GM12878 (cell line): ENCODE measurements at regions not wholly inside any gene's neighbourhood (a gene's known extent, or its start where the extent isn't known, plus 50 kb on each side); places are given as distances from the start of the nearest gene placed in this dataset.

Experiments
- ATAC-seq: fragments of 200-7000 bp; cut with Tn5 transposase; 3 replicates; pipeline ENCODE4 v1.9.1; 2020; ENCODE audit warnings: mild to moderate bottlenecking, moderate library complexity
- BruUV-seq: library from RNA; stranded (reverse); fragments of 400-500 nt; replicated peaks from 2 replicates; lab custom pipeline; 2021; lab: Mats Ljungman, UMichigan
- CTCF ChIA-PET: fragments of 300-600 bp; sonication (Branson Sonifier 250); formaldehyde crosslinking; extraction: SDS; loops from one replicate; lab custom pipeline; 2021; ENCODE audit warnings: inconsistent platforms; lab: Yijun Ruan, JAX
- POLR2A ChIA-PET: fragments of 350-600 bp; formaldehyde crosslinking; extraction: SDS; loops from one replicate; lab custom pipeline; 2021; ENCODE audit warnings: inconsistent platforms; lab: Charles Lee
- RAD21 ChIA-PET: fragments of 300-600 bp; sonication (Branson Sonifier 250); formaldehyde crosslinking; loops from one replicate; lab custom pipeline; 2023; ENCODE audit warnings: antibody characterized with exemption; ENCODE audit not compliant: unreplicated experiment; lab: Charles Lee
- SMC1A ChIA-PET: fragments of 300-600 bp; sonication (Branson Sonifier 250); formaldehyde crosslinking; loops from one replicate; lab custom pipeline; 2023; ENCODE audit not compliant: unreplicated experiment, uncharacterized antibody; lab: Charles Lee
- DNase-seq: peaks from one replicate; pipeline ENCODE4 v3.0.0-alpha.2; 2011; ENCODE audit warnings: low read depth, low spot score
- FAIRE-seq: peaks from 3 replicates; lab custom pipeline; 2011; peaks lifted over from hg19 to GRCh38; lab: Jason Lieb, UNC
- H2AFZ ChIP-seq: 2 replicates; pipeline ENCODE4 v1.6.0; 2011; ENCODE audit warnings: low read depth, low read length, control low read depth; ENCODE audit not compliant: control insufficient read depth
- H3K27ac ChIP-seq: 2 replicates; pipeline ENCODE4 v1.5.1; 2011; ENCODE audit warnings: control low read depth; ENCODE audit not compliant: control insufficient read depth, insufficient read depth
- H3K27me3 ChIP-seq, 2 experiments: replicated peaks in 1 of 2; 2 replicates each; pipeline versions ENCODE4 v1.6.0 to v1.6.1; 2011; ENCODE audit warnings: low read length in 1 of 2; ENCODE audit not compliant: control insufficient read depth in 2 of 2, insufficient read depth in 2 of 2
- H3K36me3 ChIP-seq, 2 experiments: 2 replicates each; pipeline ENCODE4 v1.5.1; 2011; ENCODE audit warnings: low read length in 1 of 2; ENCODE audit not compliant: control insufficient read depth in 2 of 2, insufficient read depth in 2 of 2
- H3K4me1 ChIP-seq: 2 replicates; pipeline ENCODE4 v1.6.1; 2011; ENCODE audit warnings: mild to moderate bottlenecking, low read length, moderate library complexity, mixed read lengths; ENCODE audit not compliant: control insufficient read depth, insufficient read depth
- H3K4me2 ChIP-seq: 2 replicates; pipeline ENCODE4 v1.6.0; 2011; ENCODE audit warnings: control low read depth; ENCODE audit not compliant: control insufficient read depth, insufficient read depth
- H3K4me3 ChIP-seq: fragments of 200-600 bp; sonication (generic); 2 replicates; pipeline ENCODE4 v1.5.1; 2016
- H3K79me2 ChIP-seq: 2 replicates; pipeline ENCODE4 v1.6.0; 2011; ENCODE audit warnings: low read length; ENCODE audit not compliant: control insufficient read depth, insufficient read depth
- H3K9ac ChIP-seq: 2 replicates; pipeline ENCODE4 v1.8.0; 2011; ENCODE audit warnings: low read length, control low read depth, mixed read lengths; ENCODE audit not compliant: control insufficient read depth, insufficient read depth
- H3K9me3 ChIP-seq: replicated peaks from 3 replicates; pipeline ENCODE4 v1.5.1; 2011; ENCODE audit warnings: mild to moderate bottlenecking, low read length; ENCODE audit not compliant: control insufficient read depth, insufficient read depth
- H4K20me1 ChIP-seq: 2 replicates; pipeline ENCODE4 v1.6.0; 2011; ENCODE audit not compliant: control insufficient read depth, insufficient read depth
- CBFB ChIP-seq: IDR thresholded peaks from 2 replicates; pipeline ENCODE4 v1.6.1; 2016; ENCODE audit warnings: antibody characterized with exemption, low read depth
- EP300 ChIP-seq, 2 experiments: fragments of 150-350 bp in 1 of 2; IDR thresholded peaks; 2 replicates each; pipeline ENCODE4 v1.6.1; 2011 to 2012; ENCODE audit warnings: low read depth in 2 of 2, low read length in 2 of 2, borderline replicate concordance in 1 of 2, improper control_type of control experiment in 1 of 2, inconsistent platforms in 1 of 2; ENCODE audit not compliant: control insufficient read depth in 1 of 2
- HDAC2 ChIP-seq: fragments of 200-600 bp; sonication (generic); IDR thresholded peaks from 2 replicates; pipeline ENCODE4 v1.6.1; 2017
- IKZF1 ChIP-seq: fragments of 450-650 bp; conservative IDR thresholded peaks from 2 replicates; pipeline ENCODE4 v1.6.1; 2017; ENCODE audit warnings: antibody characterized with exemption, mild to moderate bottlenecking
- MAX ChIP-seq: IDR thresholded peaks from 2 replicates; pipeline ENCODE4 v1.6.1; 2012; ENCODE audit warnings: low read depth, low read length, improper control_type of control experiment
- MYB ChIP-seq: fragments of 150-350 bp; IDR thresholded peaks from 2 replicates; pipeline ENCODE4 v1.6.1; 2014; ENCODE audit warnings: mild to moderate bottlenecking, low read depth, low read length, borderline replicate concordance
- NRF1 ChIP-seq: conservative IDR thresholded peaks from 2 replicates; pipeline ENCODE4 v1.6.1; 2011; ENCODE audit warnings: mild to moderate bottlenecking, low read depth, low read length, improper control_type of control experiment
- RELB ChIP-seq: fragments of 450-650 bp; IDR thresholded peaks from 2 replicates; pipeline ENCODE4 v1.6.1; 2017; ENCODE audit warnings: low read depth, mild to moderate bottlenecking, moderate library complexity
- SKIL ChIP-seq: fragments of 450-650 bp; IDR thresholded peaks from 2 replicates; pipeline ENCODE4 v1.6.1; 2017; ENCODE audit warnings: mild to moderate bottlenecking, low read depth, inconsistent platforms; ENCODE audit not compliant: poor library complexity, severe bottlenecking
- SMARCA5 ChIP-seq: fragments of 450-650 bp; IDR thresholded peaks from 2 replicates; pipeline ENCODE4 v1.6.1; 2017; ENCODE audit warnings: mild to moderate bottlenecking
- TCF12 ChIP-seq: IDR thresholded peaks from 2 replicates; pipeline ENCODE4 v1.6.1; 2011; ENCODE audit warnings: low read depth, mild to moderate bottlenecking, low read length
- ZNF207 ChIP-seq: fragments of 450-650 bp; IDR thresholded peaks from 2 replicates; pipeline ENCODE4 v1.6.1; 2014; ENCODE audit warnings: antibody characterized with exemption, mild to moderate bottlenecking, borderline replicate concordance
- WGBS: methylation state at CpG from one replicate; pipeline ENCODE4 v1.1.6; 2016; ENCODE audit warnings: low lambda C conversion rate; ENCODE audit not compliant: insufficient replicate concordance, insufficient coverage; ENCODE audit errors: missing lambda C conversion rate; 5-methylcytosine and 5-hydroxymethylcytosine counted together
- in situ Hi-C: fragments of 300-500 bp; cut with MboI; formaldehyde crosslinking; loops from 9 replicates; pipeline ENCODE4 v1.14.3; 2018; ENCODE audit warnings: mixed read lengths
- intact Hi-C: fragments of 100-400 bp; cut with micrococcal nuclease; formaldehyde crosslinking; loops from one replicate; pipeline ENCODE4 v1.14.2; 2022; ENCODE audit not compliant: unreplicated experiment
- TF ChIP-seq, protein P1 (sequence below): IDR thresholded peaks from 2 replicates; pipeline ENCODE4 v1.6.1; 2011; ENCODE audit warnings: low read depth, mild to moderate bottlenecking, low read length, moderate library complexity, borderline replicate concordance; ENCODE audit errors: extremely low read depth
- TF ChIP-seq, protein P2 (sequence below): fragments of 150-350 bp; IDR thresholded peaks from 2 replicates; pipeline ENCODE4 v1.6.1; 2016; ENCODE audit warnings: low read depth, low read length
- TF ChIP-seq, protein P3 (sequence below), 3 experiments: IDR thresholded peaks in 2 of 3; conservative IDR thresholded peaks in 1 of 3; 2 replicates each; pipeline ENCODE4 v1.5.1; 2011; ENCODE audit warnings: low read depth in 3 of 3, low read length in 3 of 3, mild to moderate bottlenecking in 3 of 3, control low read depth in 2 of 3, moderate library complexity in 2 of 3, inconsistent platforms in 1 of 3, mixed read lengths in 1 of 3; ENCODE audit not compliant: control insufficient read depth in 2 of 3, insufficient read depth in 1 of 3; ENCODE audit errors: extremely low read depth in 1 of 3

- Histone ChIP-seq H3K27me3 (peaks cover 0 to 4% of the 10 kb centered on the region in 2 experiments; a peak in 3 of 4 replicates), H3K4me1 (no peaks in the 10 kb centered on the region), H3K36me3 (no peaks in the 10 kb centered on the region), H4K20me1 (no peaks in the 10 kb centered on the region), H2AFZ (no peak overlapping the region), H3K9ac (no peak overlapping the region), H3K79me2 (no peaks in the 10 kb centered on the region), H3K27ac (no peak overlapping the region), H3K4me3 (no peak overlapping the region), H3K9me3 (no peaks in the 10 kb centered on the region), H3K4me2 (no peak overlapping the region)
- ATAC-seq (no peak), DNase-seq (no peak), FAIRE-seq (no peak)
- CTCF ChIA-PET: no interaction called here
- SMC1A ChIA-PET: no interaction called here
- BruUV-seq: no TSS peak
- in situ Hi-C loops (no loop called here), intact Hi-C loops (no loop called here)
- POLR2A ChIA-PET: no interaction called here
- RAD21 ChIA-PET: no interaction called here
- WGBS: 23% methylated on average over 5 of the region's 5 CpGs
- no peak for TF ChIP-seq TCF12
- no peak for TF ChIP-seq RELB
- no peak for TF ChIP-seq NRF1
- TF ChIP-seq SKIL: no peak
- TF ChIP-seq, protein P1, sequence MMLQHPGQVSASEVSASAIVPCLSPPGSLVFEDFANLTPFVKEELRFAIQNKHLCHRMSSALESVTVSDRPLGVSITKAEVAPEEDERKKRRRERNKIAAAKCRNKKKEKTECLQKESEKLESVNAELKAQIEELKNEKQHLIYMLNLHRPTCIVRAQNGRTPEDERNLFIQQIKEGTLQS: no peak
- no peak for TF ChIP-seq CBFB
- no peak for TF ChIP-seq MYB
- TF ChIP-seq, protein P2, sequence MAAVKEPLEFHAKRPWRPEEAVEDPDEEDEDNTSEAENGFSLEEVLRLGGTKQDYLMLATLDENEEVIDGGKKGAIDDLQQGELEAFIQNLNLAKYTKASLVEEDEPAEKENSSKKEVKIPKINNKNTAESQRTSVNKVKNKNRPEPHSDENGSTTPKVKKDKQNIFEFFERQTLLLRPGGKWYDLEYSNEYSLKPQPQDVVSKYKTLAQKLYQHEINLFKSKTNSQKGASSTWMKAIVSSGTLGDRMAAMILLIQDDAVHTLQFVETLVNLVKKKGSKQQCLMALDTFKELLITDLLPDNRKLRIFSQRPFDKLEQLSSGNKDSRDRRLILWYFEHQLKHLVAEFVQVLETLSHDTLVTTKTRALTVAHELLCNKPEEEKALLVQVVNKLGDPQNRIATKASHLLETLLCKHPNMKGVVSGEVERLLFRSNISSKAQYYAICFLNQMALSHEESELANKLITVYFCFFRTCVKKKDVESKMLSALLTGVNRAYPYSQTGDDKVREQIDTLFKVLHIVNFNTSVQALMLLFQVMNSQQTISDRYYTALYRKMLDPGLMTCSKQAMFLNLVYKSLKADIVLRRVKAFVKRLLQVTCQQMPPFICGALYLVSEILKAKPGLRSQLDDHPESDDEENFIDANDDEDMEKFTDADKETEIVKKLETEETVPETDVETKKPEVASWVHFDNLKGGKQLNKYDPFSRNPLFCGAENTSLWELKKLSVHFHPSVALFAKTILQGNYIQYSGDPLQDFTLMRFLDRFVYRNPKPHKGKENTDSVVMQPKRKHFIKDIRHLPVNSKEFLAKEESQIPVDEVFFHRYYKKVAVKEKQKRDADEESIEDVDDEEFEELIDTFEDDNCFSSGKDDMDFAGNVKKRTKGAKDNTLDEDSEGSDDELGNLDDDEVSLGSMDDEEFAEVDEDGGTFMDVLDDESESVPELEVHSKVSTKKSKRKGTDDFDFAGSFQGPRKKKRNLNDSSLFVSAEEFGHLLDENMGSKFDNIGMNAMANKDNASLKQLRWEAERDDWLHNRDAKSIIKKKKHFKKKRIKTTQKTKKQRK: no peak
- TF ChIP-seq SMARCA5: no peak
- no peak for TF ChIP-seq IKZF1
- TF ChIP-seq ZNF207: no peak
- no peak for TF ChIP-seq MAX
- no peak for TF ChIP-seq EP300 (IDR thresholded peaks at IDR 0.05; ENCODE audit: borderline replicate concordance in 1 of 2, control insufficient read depth in 1 of 2, low read depth in 2 of 2, low read length in 2 of 2)
- TF ChIP-seq HDAC2: no peak
- TF ChIP-seq, protein P3, sequence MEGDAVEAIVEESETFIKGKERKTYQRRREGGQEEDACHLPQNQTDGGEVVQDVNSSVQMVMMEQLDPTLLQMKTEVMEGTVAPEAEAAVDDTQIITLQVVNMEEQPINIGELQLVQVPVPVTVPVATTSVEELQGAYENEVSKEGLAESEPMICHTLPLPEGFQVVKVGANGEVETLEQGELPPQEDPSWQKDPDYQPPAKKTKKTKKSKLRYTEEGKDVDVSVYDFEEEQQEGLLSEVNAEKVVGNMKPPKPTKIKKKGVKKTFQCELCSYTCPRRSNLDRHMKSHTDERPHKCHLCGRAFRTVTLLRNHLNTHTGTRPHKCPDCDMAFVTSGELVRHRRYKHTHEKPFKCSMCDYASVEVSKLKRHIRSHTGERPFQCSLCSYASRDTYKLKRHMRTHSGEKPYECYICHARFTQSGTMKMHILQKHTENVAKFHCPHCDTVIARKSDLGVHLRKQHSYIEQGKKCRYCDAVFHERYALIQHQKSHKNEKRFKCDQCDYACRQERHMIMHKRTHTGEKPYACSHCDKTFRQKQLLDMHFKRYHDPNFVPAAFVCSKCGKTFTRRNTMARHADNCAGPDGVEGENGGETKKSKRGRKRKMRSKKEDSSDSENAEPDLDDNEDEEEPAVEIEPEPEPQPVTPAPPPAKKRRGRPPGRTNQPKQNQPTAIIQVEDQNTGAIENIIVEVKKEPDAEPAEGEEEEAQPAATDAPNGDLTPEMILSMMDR (IDR thresholded peaks at IDR 0.05 in 2 of 3, conservative IDR thresholded peaks at IDR 0.05 in 1 of 3; ENCODE audit: control insufficient read depth in 2 of 3, extremely low read depth in 1 of 3, insufficient read depth in 1 of 3, low read depth in 3 of 3, low read length in 3 of 3): no peak
These were observed 112.6 kb upstream of the LHX1 start for GRCh38 chr17:36824678-36825101.
